Activated CD8-positive, alpha-beta memory T cell treated with anti-CD3 and anti-CD28 coated beads for 1 hour (primary cell): ENCODE measurements at regions not wholly inside any gene's neighbourhood (a gene's known extent, or its start where the extent isn't known, plus 50 kb on each side); places are given as distances from the start of the nearest gene placed in this dataset.

Experiments used
- DNase-seq, 2 donors: peaks; one replicate each; pipeline ENCODE4 v3.0.0-alpha.2; 2020; ENCODE audit warnings: low read depth in 1 of 2; ENCODE audit errors: extremely low read depth in 1 of 2

DNA sequence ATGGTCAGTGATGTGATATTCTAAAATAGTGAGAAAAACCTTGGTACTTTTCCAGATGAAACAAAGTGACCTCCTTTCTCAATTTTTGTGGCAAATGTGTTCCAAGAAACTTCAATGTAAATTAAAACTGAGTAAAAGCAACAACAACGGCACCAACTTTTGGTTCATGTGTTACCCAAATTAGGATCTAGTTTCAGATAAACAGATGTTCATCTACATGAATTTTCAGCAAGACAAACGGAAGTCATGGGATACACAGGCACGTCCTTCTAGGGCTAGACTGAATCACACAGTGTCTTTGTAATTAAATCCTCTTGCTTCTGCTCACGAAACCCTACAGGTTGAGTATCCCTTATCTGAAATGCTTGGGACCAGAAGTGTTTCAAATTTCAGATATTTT, 915.2 kb downstream of the TFAP2A start:
- no peak for DNase-seq

DNA sequence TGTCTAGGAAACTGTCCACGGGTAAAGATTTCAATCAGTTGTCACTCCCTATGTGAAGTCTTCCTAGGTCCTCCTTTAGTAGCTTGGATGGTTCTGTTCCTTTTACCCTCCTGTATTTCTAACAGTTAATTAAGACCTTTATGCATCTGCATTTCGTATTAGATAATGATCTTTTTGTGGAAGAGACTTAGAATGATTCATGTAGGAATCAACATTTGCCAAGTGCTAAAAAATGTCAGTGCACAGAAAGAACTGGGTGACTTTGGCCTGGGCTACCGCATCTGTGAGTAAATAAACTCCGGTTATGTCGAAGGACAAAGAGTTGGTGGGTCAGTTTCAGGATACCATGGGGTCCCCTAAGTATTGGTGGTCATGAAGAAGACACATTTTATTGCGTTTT, 918.0 kb downstream of the TFAP2A start:
- no peak for DNase-seq

DNA sequence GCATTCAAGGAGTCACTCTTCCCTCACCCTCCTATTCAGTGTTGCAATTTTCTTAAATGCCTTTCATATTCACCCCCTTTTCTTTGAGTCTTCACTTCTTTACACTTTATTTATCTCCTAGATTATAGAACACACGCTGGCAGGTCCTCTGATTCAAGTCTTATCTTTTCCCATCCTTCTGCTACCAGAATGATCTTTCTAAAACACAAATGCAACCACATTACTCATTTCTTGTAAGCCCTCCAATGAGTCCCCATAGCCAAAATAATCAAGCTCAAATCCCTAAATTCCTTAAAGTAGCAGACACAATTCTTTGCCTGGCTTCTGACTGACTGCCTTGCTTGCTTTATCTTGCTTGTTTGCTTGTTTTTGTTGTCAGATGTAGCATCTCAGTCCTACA, 920.0 kb downstream of the TFAP2A start:
- DNase-seq = no peak

DNA sequence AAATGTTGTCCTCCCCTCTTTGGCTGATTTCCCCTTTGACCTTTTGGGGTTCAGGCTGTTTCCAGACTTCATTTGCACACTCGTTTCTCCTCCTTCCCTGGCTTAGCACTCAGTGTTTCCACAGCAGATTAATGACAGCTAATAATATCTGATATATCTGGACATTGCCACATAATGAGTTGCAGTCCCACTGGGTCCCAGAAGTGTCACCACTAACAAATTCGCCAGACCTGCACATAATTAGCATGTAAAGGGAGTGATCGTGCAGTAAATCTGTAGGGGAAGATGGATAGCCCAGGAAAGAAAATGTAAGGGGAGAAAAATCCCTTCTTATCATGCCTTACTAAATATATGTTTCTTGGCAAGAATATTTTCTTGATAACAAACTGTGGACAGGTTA, 922.1 kb downstream of the TFAP2A start:
- DNase-seq = no peak

DNA sequence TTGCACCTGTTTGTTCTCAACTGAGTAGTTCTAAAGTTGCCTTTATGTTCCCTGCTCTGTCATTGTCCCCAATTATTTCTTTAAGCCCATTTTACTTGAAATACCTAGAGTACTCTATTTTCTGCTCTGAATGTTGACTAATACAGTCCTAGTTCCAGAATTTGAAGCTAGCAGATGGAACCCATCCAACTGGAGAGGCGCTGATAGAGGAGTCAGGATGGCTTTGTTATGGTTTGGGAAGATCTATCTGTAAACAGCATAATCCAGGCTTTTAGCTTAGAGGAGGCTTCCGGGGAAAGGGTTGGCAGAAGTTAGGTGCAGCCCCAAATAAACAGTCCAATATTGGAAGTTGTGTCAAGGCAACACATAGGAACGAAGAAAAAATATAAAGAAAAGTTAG, 927.7 kb downstream of the TFAP2A start:
- DNase-seq = no peak

DNA sequence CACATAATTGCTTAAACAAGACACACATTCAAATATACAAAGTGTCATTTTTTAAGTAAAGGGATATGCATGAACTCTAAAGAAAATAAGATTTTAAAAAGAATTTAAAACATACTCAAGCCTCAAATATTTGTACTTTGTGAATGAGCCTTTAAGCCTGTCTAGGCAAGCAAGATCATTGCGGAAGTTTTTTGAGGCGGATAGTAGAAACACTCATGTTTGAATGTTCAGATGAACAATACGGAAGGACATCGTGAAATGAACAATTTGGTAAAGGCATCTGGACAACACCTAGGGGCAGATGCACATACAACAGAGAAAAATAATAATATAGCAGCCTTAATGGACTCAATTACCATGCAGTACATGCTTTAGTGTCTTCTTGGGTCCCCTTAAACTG, 928.9 kb downstream of the TFAP2A start:
- DNase-seq = no peak

DNA sequence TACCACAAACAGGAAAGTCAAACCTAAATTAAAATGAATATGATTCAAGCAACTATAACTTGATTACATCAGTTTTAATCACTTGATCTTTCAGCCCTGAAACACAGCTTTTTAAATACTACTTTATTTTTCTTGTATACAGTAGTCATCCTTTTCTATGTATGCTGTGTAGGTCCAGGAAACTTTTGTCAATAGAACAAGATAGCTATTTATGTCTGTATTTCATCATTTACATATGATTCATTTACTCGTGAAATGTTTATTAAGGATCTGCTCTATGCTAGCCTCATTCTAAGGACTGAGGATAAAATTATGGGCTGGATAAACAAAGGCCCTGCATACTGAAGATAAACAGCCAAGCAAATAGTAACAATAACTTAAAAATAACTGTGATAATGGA, 930.2 kb downstream of the TFAP2A start:
- DNase-seq = no peak

DNA sequence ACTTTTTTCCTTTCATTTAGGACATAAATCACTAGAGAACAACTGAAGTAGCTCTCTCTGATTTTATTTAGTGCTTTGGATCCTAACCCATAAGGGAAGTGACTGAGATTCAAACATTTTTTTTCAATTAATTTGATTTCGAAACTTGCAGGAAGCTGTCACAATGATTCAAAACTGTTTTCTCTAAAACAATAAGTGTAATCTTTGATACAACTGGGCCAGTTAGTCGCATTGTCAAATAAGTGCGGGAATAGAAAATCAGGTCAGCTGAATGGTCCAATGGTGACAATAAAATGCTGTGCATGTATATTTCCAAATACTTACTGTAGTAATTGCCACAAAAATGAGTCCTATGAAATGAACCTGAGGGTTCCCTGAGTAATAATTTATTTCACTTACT, 930.8 kb downstream of the TFAP2A start:
- no peak for DNase-seq

DNA sequence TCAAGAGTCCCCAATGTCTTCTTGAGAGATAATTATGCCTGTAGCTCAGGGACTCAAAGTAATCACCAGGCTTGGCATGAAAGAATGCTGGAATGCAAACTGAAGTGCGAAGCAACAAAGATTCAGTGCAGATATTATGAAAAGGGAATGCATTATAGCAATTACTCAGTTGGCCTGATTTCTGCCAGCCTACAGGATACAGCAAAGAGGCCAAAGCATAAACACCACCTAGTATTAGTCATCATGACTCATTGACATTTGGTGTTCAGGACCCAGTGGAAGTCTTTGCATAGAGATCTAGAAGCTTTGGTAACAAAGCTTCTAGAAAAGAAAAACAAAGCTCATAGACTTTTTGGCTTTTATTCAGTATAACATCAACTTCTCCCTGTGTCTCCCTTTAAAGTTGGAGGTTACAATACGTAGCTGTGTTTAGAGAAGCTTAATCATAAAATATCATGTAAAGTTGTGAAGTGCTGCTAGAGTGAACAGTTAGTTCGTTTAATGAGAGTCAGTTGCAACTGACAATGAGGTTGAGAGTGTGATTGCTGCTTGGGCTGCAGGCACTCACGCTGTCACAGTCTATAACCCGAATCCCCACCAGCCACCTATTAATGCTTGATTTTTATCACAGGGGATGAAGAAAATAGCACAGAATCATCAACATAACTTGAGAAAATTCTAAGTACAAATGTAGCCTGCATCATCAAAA, 932.7 kb downstream of the TFAP2A start:
- DNase-seq = no peak

DNA sequence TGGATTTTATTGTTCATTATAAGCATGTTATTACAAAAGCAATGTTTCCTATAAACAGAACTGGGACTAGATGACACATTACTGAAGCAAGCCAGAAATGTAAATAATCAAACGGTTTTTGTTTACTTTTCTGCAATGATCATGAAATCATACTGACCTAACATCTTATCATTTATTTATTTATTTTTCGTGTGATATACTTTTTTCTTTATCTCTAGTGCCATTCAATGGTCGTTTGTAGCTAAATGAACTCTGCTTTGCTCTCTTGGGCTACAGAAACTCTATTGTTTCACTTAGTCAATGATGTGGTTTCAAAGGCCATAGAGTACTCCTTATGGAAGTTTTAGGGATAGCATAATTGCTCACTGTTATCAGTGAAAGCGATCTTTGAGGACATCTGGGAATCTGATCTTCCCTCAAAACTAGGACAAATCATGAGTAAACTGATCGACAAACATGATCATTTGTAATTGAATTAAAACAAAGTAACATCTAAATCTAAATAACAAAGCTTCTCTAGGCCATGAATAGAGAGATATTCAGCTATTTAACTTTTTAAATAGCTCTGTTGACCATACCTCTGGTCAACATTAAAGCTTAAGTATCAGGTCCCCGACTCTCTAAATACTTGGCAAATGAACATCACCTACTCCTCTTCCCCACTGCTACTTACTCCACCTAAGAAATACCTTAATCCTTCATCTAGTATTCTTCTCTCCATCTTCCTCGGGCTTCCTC, 933.4 kb downstream of the TFAP2A start:
- DNase-seq = no peak

DNA sequence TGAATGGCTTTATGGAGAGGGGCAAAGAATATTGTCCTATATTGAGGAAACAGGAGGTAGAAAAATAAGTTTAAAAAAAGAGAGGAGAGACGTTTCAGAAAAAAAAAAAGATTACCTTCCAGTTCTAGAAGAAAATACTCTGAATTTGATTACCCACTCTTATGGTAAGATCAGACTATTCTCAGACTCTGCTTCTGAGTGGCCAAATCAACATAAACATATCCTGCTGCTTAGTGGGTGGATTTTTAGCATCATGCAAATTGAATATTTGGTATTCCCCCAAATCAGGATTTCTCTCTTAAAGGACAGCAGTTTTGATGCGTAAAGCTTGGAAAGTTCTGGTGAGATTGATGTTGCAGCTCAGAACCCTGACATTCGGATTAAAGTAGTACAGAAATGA, 946.6 kb downstream of the TFAP2A start:
- DNase-seq = no peak

DNA sequence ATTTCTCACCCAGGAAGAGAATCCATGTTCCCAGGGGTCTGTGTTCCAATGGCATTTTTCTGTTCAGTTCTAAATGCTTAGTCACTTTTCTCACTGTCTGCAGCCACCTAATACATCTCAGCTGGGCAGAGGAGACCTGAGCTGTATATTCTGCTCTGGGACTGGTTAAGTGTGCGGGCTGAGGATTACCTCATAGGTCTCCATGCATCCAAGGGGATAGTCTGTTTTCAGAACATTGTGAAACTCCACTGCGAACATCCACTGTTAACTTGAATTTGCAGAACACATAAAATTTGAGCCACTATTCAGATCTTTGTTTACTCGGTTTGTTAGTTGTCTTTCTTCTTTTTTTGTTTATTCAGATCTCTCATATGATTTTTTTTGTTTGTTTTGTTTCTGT, 947.1 kb downstream of the TFAP2A start:
- no peak for DNase-seq

DNA sequence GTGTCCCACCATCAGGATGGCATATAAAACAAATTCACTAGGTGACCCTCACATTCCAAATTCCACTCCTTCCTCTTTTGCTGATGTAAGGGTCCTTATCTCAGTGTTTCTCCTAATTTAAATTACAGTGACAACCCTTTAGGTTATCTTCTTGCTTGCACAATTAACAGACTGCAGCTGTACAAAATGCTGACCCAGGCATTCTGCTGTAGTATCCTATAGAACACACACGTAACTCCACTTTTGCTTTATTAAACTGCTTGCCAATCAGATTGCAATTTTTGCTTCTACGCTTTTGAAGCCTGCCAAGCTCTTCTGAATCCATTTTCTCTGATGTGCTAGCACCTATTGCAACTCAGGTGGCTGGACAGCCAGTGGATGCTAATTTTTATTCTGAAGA, 950.3 kb downstream of the TFAP2A start:
- no peak for DNase-seq

DNA sequence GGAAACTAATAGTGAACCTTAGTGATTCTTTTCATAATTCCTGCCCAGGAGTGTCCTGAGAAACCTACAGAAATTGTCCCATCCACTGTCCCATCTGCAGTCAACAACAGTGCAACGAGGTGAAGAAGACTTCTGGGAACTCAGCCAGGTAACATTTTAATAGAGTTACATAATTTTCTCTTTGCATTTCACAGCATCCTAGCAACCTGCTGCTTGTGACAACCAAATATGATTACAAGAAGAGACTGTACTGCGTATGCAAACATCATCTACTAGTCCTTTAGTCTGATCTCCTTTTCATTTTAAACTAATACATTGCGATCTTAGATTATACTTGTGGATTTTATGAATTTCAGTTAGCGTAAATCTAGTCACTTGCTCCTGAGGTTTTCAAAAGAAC, 951.6 kb downstream of the TFAP2A start:
- DNase-seq = no peak

DNA sequence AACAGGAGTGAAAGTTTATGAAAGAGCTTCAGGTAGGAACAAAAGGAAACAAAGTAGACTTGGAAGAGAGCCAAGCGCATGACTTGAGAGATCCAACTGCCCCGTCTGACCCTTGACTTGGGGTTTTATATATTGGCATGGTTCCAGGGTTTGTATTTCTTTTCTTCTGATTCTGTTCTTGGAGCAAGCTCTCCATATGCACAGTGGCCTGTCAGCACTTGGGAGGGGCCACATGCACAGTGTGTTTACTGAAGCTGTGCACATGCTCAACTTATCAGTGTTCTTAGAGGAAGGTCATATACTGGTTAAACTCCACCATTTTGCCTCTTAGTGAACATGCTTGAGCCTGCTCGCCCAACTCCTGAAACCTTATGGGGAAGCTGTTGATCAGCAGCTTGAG, 953.7 kb downstream of the TFAP2A start:
- no peak for DNase-seq

DNA sequence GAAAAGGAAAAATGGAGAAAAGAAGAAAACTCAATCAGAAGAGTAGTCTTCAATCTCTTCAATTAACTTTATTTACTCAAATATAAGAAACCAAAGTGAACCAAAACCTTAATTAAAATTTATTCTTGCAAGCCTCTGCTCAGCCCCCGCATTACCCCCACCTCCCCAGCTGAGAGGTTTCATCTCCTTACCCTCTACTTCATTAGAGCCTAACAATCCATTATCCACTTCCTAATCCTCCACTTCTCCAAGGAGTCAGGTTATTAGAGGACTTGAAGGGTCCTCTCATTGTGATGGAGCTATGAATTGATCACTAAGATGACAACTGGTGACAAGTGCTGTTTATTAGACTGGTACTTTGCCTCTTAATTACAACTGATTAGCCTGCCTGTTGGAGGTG, 956.5 kb downstream of the TFAP2A start:
- no peak for DNase-seq

DNA sequence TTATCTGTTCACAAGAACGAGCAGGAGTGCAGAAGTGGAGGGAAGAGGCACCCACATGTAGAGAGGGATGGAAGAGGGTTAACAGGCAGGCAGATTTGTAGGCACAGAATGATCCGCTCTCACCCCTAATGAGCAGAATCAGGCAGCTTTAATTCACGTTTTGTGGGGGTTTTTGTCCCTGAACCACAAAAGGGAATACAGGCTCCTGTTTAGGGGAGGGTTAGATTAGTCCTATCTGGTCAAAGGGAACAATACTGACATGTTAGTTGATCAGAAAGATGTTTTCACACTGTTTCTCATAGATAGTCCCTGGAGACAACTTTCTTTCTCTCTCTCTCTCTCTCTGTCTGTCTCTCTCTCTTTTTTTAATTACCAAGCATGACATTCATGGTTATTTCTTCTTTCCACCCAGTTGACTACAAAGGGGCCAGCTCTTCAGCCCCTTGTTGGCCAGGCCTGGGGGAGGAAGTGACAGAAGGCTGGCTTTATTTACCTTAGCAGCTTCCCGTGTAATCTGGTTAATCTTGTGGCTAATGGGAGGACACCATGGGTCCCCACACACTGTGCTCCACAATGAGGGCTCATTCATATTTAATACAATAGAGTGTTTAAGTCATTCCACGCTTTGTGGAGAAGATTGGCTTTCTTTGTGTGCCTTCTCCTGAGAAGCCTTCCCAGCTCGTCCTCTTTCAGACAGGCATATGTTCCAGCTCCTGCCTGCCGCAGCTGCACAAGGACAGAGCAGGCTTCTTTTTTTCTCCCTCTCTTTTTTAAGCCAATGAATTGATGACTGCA, 958.8 kb downstream of the TFAP2A start:
- no peak for DNase-seq

DNA sequence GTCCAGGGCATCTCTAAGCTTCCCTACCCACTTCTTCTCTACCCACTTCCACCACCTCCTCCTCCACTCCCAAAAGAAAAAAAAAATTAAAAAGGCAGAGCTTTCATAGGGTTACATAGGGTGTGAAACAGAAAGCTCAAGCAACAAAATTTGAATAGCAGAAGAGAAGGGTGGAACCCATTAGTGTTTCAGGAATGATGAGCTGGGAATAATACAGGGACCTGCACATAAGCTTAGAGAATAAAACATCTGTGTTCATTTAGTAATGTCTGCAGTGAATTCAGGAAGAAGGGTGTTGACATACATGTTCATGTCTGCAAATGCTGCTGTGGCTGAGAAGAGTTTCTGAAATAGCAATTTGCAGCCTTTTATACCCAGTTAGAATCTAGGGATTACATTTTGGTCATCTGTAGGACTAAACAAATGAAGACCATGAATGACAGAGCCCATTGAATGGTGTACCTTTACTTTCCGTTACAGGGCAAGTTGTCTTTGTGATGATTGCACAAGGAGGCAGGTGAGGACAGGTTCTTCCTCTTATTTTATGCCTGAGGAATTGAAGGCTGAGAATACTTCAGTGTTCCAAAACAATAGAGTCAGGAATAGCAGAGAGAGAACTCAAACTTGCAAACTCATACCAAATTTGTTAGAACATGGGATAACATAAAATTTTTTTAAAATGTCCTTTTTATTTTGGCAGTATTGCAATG, 975.1 kb downstream of the TFAP2A start:
- no peak for DNase-seq

DNA sequence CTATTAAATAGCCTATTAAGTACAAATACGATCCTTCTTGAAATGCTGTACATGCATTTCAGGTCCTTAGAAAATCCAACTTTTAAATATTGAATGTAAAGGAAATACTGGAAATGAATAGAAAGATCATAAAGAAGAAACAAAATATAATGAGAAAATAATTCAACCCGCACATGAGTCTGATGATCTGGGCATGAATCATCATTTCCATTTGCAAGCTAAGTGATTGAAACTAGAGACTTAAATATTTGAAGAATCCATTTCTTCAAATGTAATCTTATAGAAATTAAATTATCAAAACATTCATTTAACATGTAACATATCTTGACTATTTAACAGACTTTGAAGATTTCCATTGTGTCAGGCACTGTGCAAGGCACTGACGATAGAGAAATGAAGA, 977.0 kb downstream of the TFAP2A start:
- no peak for DNase-seq

DNA sequence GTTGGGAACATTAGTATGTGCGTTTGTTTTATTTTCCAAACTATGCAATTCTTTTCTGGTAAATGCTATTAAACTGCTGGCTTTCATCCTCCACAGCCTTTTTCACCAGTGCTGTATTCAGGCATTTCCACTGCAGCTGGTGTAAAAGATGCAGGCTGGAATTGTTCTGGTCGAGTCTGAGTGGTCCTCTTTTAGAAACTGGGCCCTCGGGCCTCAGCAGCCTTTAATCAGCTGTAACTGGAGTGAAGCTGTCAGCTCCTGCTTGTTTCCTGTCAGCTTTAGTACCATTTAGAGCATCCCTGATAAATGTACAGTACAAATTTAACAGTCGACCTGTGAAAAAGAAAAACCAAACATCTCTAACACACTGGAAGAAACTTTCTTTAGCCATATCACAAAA, 979.6 kb downstream of the TFAP2A start:
- DNase-seq = no peak

DNA sequence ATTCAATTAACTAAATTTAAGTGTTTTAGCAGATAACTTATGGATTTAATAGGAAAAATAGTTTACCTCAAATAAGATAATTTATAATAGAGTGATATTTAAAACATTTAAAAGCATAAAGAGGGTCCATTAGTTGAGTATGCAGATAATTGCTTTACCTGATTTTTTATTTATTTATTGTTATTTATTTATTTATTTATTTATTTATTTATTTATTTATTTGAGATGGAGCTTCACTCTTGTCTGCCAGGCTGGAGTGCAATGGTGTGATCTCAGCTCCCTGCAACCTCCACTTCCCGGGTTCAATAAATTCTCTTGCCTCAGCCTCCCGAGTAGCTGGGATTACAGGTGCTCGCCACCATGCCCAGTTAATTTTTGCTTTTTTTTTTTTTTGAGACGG, 982.9 kb downstream of the TFAP2A start:
- no peak for DNase-seq
